Osteoblast (primary cell): ENCODE measurements at regions not wholly inside any gene's neighbourhood (a gene's known extent, or its start where the extent isn't known, plus 50 kb on each side); places are given as distances from the start of the nearest gene placed in this dataset.

Experiments used
- DNase-seq: peaks from one replicate; pipeline ENCODE4 v3.0.0; 2011; ENCODE audit warnings: low spot score, mixed read lengths; ENCODE audit not compliant: insufficient read length; ENCODE audit errors: missing footprints
- H2AFZ ChIP-seq: 2 replicates; pipeline ENCODE4 v1.6.0; 2011; ENCODE audit warnings: mild to moderate bottlenecking, low read length
- H3K27ac ChIP-seq: 2 replicates; pipeline ENCODE4 v1.5.1; 2011; ENCODE audit warnings: mild to moderate bottlenecking, low read depth, low read length, moderate library complexity
- H3K27me3 ChIP-seq: 2 replicates; pipeline ENCODE4 v1.6.0; 2012; ENCODE audit warnings: mild to moderate bottlenecking, control low read depth, inconsistent platforms, low read length, moderate library complexity; ENCODE audit not compliant: insufficient read depth
- H3K36me3 ChIP-seq: 2 replicates; pipeline ENCODE4 v1.5.1; 2011; ENCODE audit warnings: mild to moderate bottlenecking, low read length, control low read depth, moderate library complexity; ENCODE audit not compliant: insufficient read depth
- H3K4me1 ChIP-seq: 2 replicates; pipeline ENCODE4 v1.5.1; 2011; ENCODE audit warnings: mild to moderate bottlenecking, low read length, control low read depth, moderate library complexity; ENCODE audit not compliant: insufficient read depth
- H3K4me2 ChIP-seq: 2 replicates; pipeline ENCODE4 v1.6.0; 2011; ENCODE audit warnings: mild to moderate bottlenecking, low read length; ENCODE audit not compliant: insufficient read depth
- H3K4me3 ChIP-seq: fragments of 200-600 bp; sonication (generic); 3 replicates; pipeline ENCODE4 v1.5.1; 2012; ENCODE audit warnings: mild to moderate bottlenecking, low read length, inconsistent platforms; ENCODE audit not compliant: insufficient read depth
- H3K79me2 ChIP-seq: 2 replicates; pipeline ENCODE4 v1.6.0; 2012; ENCODE audit warnings: mild to moderate bottlenecking, low read length, control low read depth, inconsistent platforms; ENCODE audit not compliant: insufficient read depth
- H3K9me3 ChIP-seq: 2 replicates; pipeline ENCODE4 v1.5.1; 2011; ENCODE audit warnings: low read depth, low read length, control low read depth
- H4K20me1 ChIP-seq: 2 replicates; pipeline ENCODE4 v1.6.0; 2012; ENCODE audit warnings: mild to moderate bottlenecking, low read length, control low read depth; ENCODE audit not compliant: insufficient read depth
- CTCF ChIP-seq: IDR thresholded peaks from 2 replicates; pipeline ENCODE4 v1.5.1; 2011; ENCODE audit warnings: mild to moderate bottlenecking, low read depth, low read length, moderate library complexity; ENCODE audit errors: extremely low read depth

DNA sequence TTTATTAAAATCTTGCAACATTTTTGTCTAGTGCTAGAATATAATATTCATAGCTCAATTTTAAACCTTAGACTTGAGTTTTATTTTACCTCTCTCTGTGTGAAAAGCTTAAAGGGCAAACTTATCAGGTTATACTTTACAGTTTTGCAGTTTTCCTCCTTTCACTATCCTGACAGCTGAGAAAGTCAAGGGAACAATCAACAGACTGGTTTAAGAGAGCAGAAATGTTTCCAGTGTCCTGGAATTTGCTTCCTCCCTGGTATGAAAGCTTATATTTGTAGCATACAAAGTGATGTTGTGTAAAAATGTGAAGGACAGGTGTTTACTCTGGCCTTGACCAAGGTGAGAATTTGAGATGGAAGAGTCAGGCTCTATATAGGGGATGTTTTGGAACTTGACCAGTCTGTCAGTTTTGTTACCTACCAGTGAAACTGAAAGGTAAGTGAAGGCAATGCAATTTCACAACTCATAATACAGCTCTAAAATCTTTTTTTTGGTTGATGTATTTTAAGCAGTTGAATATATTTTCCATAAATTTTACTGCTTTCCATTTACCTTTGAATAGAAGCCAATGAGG is 64.6 kb downstream of the FHIP1A start:
- Histone ChIP-seq H3K9me3 (no peaks in the 10 kb centered on the region), H3K36me3 (no peaks in the 10 kb centered on the region), H3K27me3 (no peaks in the 10 kb centered on the region), H2AFZ (no peak overlapping the region), H3K4me1 (no peaks in the 10 kb centered on the region), H3K79me2 (no peaks in the 10 kb centered on the region), H3K4me3 (no peak overlapping the region), H3K27ac (no peak overlapping the region), H4K20me1 (no peaks in the 10 kb centered on the region), H3K4me2 (no peak overlapping the region)
- no peak for DNase-seq
- TF ChIP-seq CTCF = no peak

DNA sequence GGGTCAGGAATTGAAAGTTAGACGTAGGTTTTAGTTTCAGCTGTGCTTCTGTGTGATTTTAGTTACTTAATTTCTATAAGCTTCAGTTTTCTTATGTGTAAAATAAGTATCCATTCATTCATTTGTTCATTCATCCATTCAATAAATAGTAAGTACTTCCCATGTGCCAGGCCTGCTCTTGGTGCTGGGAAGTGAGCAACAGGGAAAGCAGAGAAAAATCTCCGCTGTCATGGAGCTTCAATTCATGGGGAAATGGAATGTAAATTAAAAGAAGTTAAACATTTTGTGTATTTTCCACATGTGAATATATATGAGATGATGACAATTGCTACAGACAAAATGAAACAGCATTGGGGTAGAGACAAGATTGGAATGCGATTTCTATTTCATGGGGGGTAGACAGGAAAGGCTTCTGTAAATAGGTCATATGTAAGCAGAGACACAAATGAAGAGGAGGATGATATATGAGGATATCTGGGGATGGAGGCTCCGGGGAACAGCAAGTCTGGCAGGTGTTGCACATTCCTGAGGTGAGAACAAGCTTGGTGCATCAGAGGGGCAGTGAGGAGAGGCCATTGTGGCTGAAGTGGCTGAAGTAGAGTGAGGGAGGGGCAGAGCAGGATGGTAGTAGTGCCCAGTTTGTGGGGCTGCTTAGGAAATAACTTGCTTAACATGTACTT is 66.2 kb downstream of the FHIP1A start:
- H3K36me3 ChIP-seq = no peaks in the 10 kb centered on the region
- H3K79me2 ChIP-seq = no peaks in the 10 kb centered on the region
- H3K4me2 ChIP-seq = no peak overlapping the region
- H3K4me3 ChIP-seq = no peak overlapping the region
- no peaks in the 10 kb centered on the region for H4K20me1 ChIP-seq
- no peaks in the 10 kb centered on the region for H3K4me1 ChIP-seq
- no peak for TF ChIP-seq CTCF
- H2AFZ ChIP-seq = no peak overlapping the region
- DNase-seq = no peak
- H3K9me3 ChIP-seq = no peaks in the 10 kb centered on the region
- no peaks in the 10 kb centered on the region for H3K27me3 ChIP-seq
- no peak overlapping the region for H3K27ac ChIP-seq

- Histone ChIP-seq H3K4me1 (peaks cover 25% of the 10 kb centered on the region), H3K9me3 (no peaks in the 10 kb centered on the region), H4K20me1 (no peaks in the 10 kb centered on the region), H3K27ac (no peak overlapping the region), H3K36me3 (no peaks in the 10 kb centered on the region), H3K4me2 (no peak overlapping the region), H3K4me3 (no peak overlapping the region), H2AFZ (no peak overlapping the region), H3K79me2 (no peaks in the 10 kb centered on the region), H3K27me3 (no peaks in the 10 kb centered on the region)
- no peak for TF ChIP-seq CTCF
- DNase-seq = no peak
These were observed 72.8 kb downstream of the FHIP1A start for GRCh38 chr4:151481813-151482212.

DNA sequence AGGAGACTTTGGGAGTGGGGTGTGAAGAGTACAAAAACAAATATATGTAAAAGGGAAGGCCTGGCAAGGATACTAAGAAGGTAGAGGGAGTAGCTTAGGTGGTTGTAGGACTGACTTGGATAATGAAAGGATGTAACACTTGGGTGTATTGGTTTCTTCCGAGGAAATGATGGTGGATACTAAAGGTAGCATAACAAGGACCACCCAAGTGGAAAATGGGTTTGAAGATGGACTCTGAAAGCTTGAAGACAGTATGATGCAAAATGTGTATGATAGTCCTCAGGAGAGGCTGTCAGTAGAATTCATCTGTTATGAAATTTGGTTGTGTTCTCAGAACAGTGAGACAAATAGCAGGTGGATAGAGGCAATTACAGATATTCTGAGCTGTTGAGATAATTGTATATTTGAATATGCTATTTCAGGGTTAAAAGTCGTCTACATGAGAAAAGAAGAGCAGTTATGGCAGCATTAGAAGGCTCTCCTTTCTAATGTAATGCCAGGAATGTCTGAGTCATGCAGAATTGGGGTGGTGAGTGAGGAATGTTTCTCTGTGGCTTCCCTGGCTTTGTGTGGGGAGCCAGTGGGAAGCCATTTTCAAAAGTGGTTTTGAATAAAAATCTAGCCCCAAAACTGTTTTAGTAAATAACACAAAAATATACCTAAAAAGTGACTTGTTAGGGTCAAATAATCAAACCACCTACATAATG is 75.6 kb downstream of the FHIP1A start:
- TF ChIP-seq CTCF = no peak
- H3K27ac ChIP-seq = peak overlapping the region; percentile 86
- H3K27me3 ChIP-seq = no peaks in the 10 kb centered on the region
- no peaks in the 10 kb centered on the region for H3K79me2 ChIP-seq
- H4K20me1 ChIP-seq = no peaks in the 10 kb centered on the region
- no peak overlapping the region for H3K4me3 ChIP-seq
- H3K4me1 ChIP-seq = peaks cover 25% of the 10 kb centered on the region
- no peaks in the 10 kb centered on the region for H3K9me3 ChIP-seq
- no peaks in the 10 kb centered on the region for H3K36me3 ChIP-seq
- no peak for DNase-seq
- peak overlapping the region; percentile 47 for H3K4me2 ChIP-seq
- no peak overlapping the region for H2AFZ ChIP-seq
